ENCODE measurements at regions not wholly inside any gene's neighbourhood (a gene's known extent, or its start where the extent isn't known, plus 50 kb on each side); places are given as distances from the start of the nearest gene placed in this dataset.

DNA sequence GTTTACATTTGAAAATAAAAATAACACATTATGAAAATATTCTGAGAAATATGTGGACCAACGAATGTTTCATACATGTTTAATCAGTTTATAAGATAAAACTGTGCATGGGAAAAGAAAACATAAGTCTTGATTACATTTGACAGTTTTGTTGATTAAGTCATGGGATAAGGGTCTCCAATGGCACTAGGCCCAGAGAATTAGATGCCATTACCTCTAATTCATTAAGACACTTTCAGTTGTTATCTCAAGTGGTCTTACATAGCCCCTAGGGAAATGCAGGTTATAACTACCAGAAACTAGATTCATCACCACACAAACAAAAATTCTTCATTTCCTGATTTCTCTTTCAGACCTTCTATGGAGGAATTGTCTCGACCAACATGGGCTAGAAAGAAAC is 300.8 kb downstream of the PCDH7 start:
- Histone ChIP-seq H3K4me1 (ENCODE audit: insufficient read depth, low read length, poor library complexity, severe bottlenecking) (no peaks in the 10 kb centered on the region), H3K9me2 (ENCODE audit: insufficient read depth, low read length) (no peaks in the 10 kb centered on the region), H3K79me2 (ENCODE audit: insufficient read depth, low read depth, low read length) (no peaks in the 10 kb centered on the region), H3K9me3 (ENCODE audit: low read length) (no peaks in the 10 kb centered on the region), H3K4me2 (ENCODE audit: low read length) (no peak overlapping the region), H3K4me3 (ENCODE audit: low read depth, low read length, poor library complexity, severe bottlenecking) (no peak overlapping the region), H3K27ac (ENCODE audit: low read depth, low read length, poor library complexity, severe bottlenecking) (no peak overlapping the region), H2AFZ (ENCODE audit: low read length) (no peak overlapping the region), H4K20me1 (ENCODE audit: insufficient read depth, low read length) (no peaks in the 10 kb centered on the region), H3K36me3 (ENCODE audit: insufficient read depth, low read length) (no peaks in the 10 kb centered on the region)
- no TSS peak for BruUV-seq (replicated peaks)
- TF ChIP-seq EZH2phosphoT487 (IDR thresholded peaks at IDR 0.05; ENCODE audit: borderline replicate concordance, low read depth, low read length), result no peak
- TF ChIP-seq, protein P1, sequence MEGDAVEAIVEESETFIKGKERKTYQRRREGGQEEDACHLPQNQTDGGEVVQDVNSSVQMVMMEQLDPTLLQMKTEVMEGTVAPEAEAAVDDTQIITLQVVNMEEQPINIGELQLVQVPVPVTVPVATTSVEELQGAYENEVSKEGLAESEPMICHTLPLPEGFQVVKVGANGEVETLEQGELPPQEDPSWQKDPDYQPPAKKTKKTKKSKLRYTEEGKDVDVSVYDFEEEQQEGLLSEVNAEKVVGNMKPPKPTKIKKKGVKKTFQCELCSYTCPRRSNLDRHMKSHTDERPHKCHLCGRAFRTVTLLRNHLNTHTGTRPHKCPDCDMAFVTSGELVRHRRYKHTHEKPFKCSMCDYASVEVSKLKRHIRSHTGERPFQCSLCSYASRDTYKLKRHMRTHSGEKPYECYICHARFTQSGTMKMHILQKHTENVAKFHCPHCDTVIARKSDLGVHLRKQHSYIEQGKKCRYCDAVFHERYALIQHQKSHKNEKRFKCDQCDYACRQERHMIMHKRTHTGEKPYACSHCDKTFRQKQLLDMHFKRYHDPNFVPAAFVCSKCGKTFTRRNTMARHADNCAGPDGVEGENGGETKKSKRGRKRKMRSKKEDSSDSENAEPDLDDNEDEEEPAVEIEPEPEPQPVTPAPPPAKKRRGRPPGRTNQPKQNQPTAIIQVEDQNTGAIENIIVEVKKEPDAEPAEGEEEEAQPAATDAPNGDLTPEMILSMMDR (conservative IDR thresholded peaks at IDR 0.05; ENCODE audit: low read length), result no peak
- intact Hi-C loops (cut with micrococcal nuclease; ENCODE audit: unreplicated experiment), result no loop called here
- DNase-seq (ENCODE audit: low spot score), result no peak
- POLR2A ChIA-PET, result no interaction called here
- CTCF ChIA-PET (ENCODE audit: unreplicated experiment), result no interaction called here

DNA sequence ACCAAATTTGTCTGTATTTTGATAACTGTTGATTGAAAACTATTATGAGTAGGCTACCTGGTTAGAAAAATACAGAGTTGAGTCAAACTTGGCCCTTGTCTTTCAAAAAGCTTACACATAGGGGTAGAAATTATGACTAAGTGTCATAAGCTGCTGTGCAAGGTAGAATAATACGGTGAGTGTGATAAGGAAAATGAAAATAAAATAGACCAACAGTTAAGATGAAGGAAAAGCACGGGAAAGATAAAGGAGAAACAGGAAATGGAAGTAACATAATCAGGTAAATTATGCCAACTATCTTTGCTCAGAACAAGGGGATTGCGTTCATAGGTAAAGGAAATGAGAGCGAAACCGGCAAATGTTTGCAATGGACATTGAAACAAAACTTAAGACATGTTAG is 302.5 kb downstream of the PCDH7 start:
- no peak for DNase-seq (ENCODE audit: low spot score)
- Histone ChIP-seq H3K27ac (ENCODE audit: low read depth, low read length, poor library complexity, severe bottlenecking) (no peak overlapping the region), H3K79me2 (ENCODE audit: insufficient read depth, low read depth, low read length) (no peaks in the 10 kb centered on the region), H3K9me2 (ENCODE audit: insufficient read depth, low read length) (no peaks in the 10 kb centered on the region), H3K4me1 (ENCODE audit: insufficient read depth, low read length, poor library complexity, severe bottlenecking) (no peaks in the 10 kb centered on the region), H2AFZ (ENCODE audit: low read length) (no peak overlapping the region), H3K4me3 (ENCODE audit: low read depth, low read length, poor library complexity, severe bottlenecking) (no peak overlapping the region), H3K36me3 (ENCODE audit: insufficient read depth, low read length) (no peaks in the 10 kb centered on the region), H4K20me1 (ENCODE audit: insufficient read depth, low read length) (no peaks in the 10 kb centered on the region), H3K9me3 (ENCODE audit: low read length) (no peaks in the 10 kb centered on the region), H3K4me2 (ENCODE audit: low read length) (no peak overlapping the region)
- intact Hi-C loops (cut with micrococcal nuclease; ENCODE audit: unreplicated experiment), result no loop called here
- no peak for TF ChIP-seq EZH2phosphoT487 (IDR thresholded peaks at IDR 0.05; ENCODE audit: borderline replicate concordance, low read depth, low read length)
- TF ChIP-seq, protein P1 (conservative IDR thresholded peaks at IDR 0.05; ENCODE audit: low read length), result no peak
- POLR2A ChIA-PET, result no interaction called here
- CTCF ChIA-PET (ENCODE audit: unreplicated experiment), result no interaction called here
- BruUV-seq (replicated peaks), result no TSS peak

DNA sequence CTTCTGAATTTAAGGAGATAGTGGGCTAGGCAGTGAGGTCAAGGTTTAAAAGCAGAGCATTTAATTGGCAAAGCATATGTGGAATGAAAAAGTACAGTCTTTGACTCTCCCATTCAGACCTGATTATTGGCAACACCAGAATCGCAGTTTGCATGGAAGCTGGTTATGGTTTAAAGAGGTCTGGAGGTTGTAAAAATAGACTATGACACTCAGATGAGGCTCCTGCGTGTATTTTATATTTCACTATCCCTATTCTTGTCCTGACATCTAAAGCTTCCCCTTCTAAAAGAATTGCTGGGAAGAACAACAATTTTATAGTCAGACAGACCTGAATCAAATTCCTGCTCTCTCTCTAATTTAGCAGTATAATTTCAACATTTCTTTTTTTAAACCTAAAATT is 302.9 kb downstream of the PCDH7 start:
- TF ChIP-seq, protein P1 (conservative IDR thresholded peaks at IDR 0.05; ENCODE audit: low read length), result no peak
- no peak for TF ChIP-seq EZH2phosphoT487 (IDR thresholded peaks at IDR 0.05; ENCODE audit: borderline replicate concordance, low read depth, low read length)
- no peak for DNase-seq (ENCODE audit: low spot score)
- Histone ChIP-seq H3K9me2 (ENCODE audit: insufficient read depth, low read length) (no peaks in the 10 kb centered on the region), H3K9me3 (ENCODE audit: low read length) (no peaks in the 10 kb centered on the region), H3K36me3 (ENCODE audit: insufficient read depth, low read length) (no peaks in the 10 kb centered on the region), H3K4me3 (ENCODE audit: low read depth, low read length, poor library complexity, severe bottlenecking) (no peak overlapping the region), H3K4me1 (ENCODE audit: insufficient read depth, low read length, poor library complexity, severe bottlenecking) (no peaks in the 10 kb centered on the region), H3K4me2 (ENCODE audit: low read length) (no peak overlapping the region), H3K79me2 (ENCODE audit: insufficient read depth, low read depth, low read length) (no peaks in the 10 kb centered on the region), H4K20me1 (ENCODE audit: insufficient read depth, low read length) (no peaks in the 10 kb centered on the region), H2AFZ (ENCODE audit: low read length) (no peak overlapping the region), H3K27ac (ENCODE audit: low read depth, low read length, poor library complexity, severe bottlenecking) (no peak overlapping the region)
- BruUV-seq (replicated peaks), result no TSS peak
- POLR2A ChIA-PET, result interaction anchor here (0.6 kb wide), 1 partner anchor 436 kb away, joined by 3 read pairs; no protein-coding TSS in a partner anchor
- intact Hi-C loops (cut with micrococcal nuclease; ENCODE audit: unreplicated experiment), result no loop called here
- CTCF ChIA-PET (ENCODE audit: unreplicated experiment), result no interaction called here
